ENCODE measurements at regions not wholly inside any gene's neighbourhood (a gene's known extent, or its start where the extent isn't known, plus 50 kb on each side); places are given as distances from the start of the nearest gene placed in this dataset.

DNA sequence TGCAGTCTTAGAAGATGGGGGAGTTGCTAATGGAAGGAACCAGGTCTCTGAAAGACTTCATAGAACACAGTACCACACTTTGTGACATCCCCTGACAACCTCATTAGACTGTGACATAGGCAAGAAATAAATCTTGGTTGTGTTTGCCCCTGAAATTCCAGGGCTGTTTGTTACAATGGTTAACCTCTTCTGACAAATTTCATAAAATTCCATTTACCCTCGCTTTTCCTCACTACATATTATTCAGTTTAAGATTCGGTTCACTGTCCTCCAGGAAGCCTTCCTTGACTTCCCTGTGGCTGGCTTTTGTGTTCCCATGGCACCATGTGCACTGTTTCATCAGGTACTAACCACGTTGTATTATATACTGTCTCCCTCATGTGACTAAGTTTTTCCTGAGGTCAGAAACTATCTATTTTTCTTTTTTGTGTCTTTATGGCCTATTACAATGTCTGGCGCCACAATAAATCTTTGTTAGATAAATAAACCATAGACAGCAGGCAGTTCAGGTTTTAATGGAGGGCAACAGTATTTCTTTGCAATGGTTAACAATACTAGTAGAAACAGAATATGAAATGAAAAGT, 54.2 kb downstream of the ATXN3L start:
- TF ChIP-seq, protein P1, sequence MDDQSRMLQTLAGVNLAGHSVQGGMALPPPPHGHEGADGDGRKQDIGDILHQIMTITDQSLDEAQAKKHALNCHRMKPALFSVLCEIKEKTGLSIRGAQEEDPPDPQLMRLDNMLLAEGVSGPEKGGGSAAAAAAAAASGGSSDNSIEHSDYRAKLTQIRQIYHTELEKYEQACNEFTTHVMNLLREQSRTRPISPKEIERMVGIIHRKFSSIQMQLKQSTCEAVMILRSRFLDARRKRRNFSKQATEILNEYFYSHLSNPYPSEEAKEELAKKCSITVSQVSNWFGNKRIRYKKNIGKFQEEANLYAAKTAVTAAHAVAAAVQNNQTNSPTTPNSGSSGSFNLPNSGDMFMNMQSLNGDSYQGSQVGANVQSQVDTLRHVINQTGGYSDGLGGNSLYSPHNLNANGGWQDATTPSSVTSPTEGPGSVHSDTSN (IDR thresholded peaks at IDR 0.05) = no peak
- TF ChIP-seq CEBPB (IDR thresholded peaks at IDR 0.05) (no peak), NR3C1 (IDR thresholded peaks at IDR 0.05) (no peak), POLR2AphosphoS2 (conservative IDR thresholded peaks at IDR 0.05; ENCODE audit: low read length) (no peak), MAFK (IDR thresholded peaks at IDR 0.05; ENCODE audit: partially characterized antibody) (no peak), RAD21 (conservative IDR thresholded peaks at IDR 0.05 in 1 of 2, IDR thresholded peaks at IDR 0.05 in 1 of 2) (no peak), EP300 (IDR thresholded peaks at IDR 0.05) (no peak)
- TF ChIP-seq, protein P2, sequence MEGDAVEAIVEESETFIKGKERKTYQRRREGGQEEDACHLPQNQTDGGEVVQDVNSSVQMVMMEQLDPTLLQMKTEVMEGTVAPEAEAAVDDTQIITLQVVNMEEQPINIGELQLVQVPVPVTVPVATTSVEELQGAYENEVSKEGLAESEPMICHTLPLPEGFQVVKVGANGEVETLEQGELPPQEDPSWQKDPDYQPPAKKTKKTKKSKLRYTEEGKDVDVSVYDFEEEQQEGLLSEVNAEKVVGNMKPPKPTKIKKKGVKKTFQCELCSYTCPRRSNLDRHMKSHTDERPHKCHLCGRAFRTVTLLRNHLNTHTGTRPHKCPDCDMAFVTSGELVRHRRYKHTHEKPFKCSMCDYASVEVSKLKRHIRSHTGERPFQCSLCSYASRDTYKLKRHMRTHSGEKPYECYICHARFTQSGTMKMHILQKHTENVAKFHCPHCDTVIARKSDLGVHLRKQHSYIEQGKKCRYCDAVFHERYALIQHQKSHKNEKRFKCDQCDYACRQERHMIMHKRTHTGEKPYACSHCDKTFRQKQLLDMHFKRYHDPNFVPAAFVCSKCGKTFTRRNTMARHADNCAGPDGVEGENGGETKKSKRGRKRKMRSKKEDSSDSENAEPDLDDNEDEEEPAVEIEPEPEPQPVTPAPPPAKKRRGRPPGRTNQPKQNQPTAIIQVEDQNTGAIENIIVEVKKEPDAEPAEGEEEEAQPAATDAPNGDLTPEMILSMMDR (IDR thresholded peaks at IDR 0.05) = no peak
- TF ChIP-seq, protein P3, sequence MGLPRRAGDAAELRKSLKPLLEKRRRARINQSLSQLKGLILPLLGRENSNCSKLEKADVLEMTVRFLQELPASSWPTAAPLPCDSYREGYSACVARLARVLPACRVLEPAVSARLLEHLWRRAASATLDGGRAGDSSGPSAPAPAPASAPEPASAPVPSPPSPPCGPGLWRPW (IDR thresholded peaks at IDR 0.05) = no peak
